ENCODE measurements at regions not wholly inside any gene's neighbourhood (a gene's known extent, or its start where the extent isn't known, plus 50 kb on each side); places are given as distances from the start of the nearest gene placed in this dataset.
"Not testable (repeated sequence)": the region's sequence is repeated elsewhere in the genome, so short reads cannot be mapped to it uniquely, and the experiment has no call there.

GRCh38 chr2:215260097-215260677, 51.7 kb upstream of the ATIC start:
- Histone ChIP-seq H3K4me3 (ENCODE audit: low read length) (no peak overlapping the region), H3K27ac (ENCODE audit: low read length) (no peak overlapping the region), H3K4me1 (ENCODE audit: control insufficient read depth, insufficient read depth, low read length) (no peaks in the 10 kb centered on the region), H3K36me3 (ENCODE audit: control insufficient read depth, insufficient read depth, low read length) (no peaks in the 10 kb centered on the region), H3K27me3 (ENCODE audit: control insufficient read depth, insufficient read depth, low read length) (no peaks in the 10 kb centered on the region), H3K9me3 (ENCODE audit: control insufficient read depth, low read depth, low read length) (no peaks in the 10 kb centered on the region)
- no peak for DNase-seq
- 62% methylated on average over 2 of the region's 4 CpGs for WGBS (ENCODE audit: insufficient coverage, low lambda C conversion rate)

- no peaks in the 10 kb centered on the region for H3K36me3 ChIP-seq (ENCODE audit: control insufficient read depth, insufficient read depth, low read length)
- WGBS (ENCODE audit: insufficient coverage, low lambda C conversion rate): no CpG with 5 or more reads among the region's 2 CpGs
- H3K27me3 ChIP-seq (ENCODE audit: control insufficient read depth, insufficient read depth, low read length): no peaks in the 10 kb centered on the region
- peak overlapping the region; percentile 26 for H3K27ac ChIP-seq (ENCODE audit: low read length)
- no peak overlapping the region for H3K4me3 ChIP-seq (ENCODE audit: low read length)
- DNase-seq: peak; percentile 33 to 79
- H3K9me3 ChIP-seq (ENCODE audit: control insufficient read depth, low read depth, low read length): peaks cover 7% of the 10 kb centered on the region
- no peaks in the 10 kb centered on the region for H3K4me1 ChIP-seq (ENCODE audit: control insufficient read depth, insufficient read depth, low read length)
Measured at GRCh38 chr2:215249501-215249900, 62.4 kb upstream of the ATIC start.

GRCh38 chr2:215245919-215246318, 65.9 kb upstream of the ATIC start:
- H3K27me3 ChIP-seq (ENCODE audit: control insufficient read depth, insufficient read depth, low read length); H3K4me1 ChIP-seq (ENCODE audit: control insufficient read depth, insufficient read depth, low read length); H3K4me3 ChIP-seq (ENCODE audit: low read length); DNase-seq; H3K27ac ChIP-seq (ENCODE audit: low read length); H3K36me3 ChIP-seq (ENCODE audit: control insufficient read depth, insufficient read depth, low read length); H3K9me3 ChIP-seq (ENCODE audit: control insufficient read depth, low read depth, low read length): not testable (repeated sequence)
- no CpG with 5 or more reads among the region's 20 CpGs for WGBS (ENCODE audit: insufficient coverage, low lambda C conversion rate)

GRCh38 chr2:215241791-215242305, 70.0 kb upstream of the ATIC start:
- Histone ChIP-seq H3K9me3 (ENCODE audit: control insufficient read depth, low read depth, low read length) (peaks cover 7% of the 10 kb centered on the region), H3K36me3 (ENCODE audit: control insufficient read depth, insufficient read depth, low read length) (no peaks in the 10 kb centered on the region), H3K4me1 (ENCODE audit: control insufficient read depth, insufficient read depth, low read length) (no peaks in the 10 kb centered on the region), H3K27ac (ENCODE audit: low read length) (no peak overlapping the region), H3K27me3 (ENCODE audit: control insufficient read depth, insufficient read depth, low read length) (no peaks in the 10 kb centered on the region), H3K4me3 (ENCODE audit: low read length) (no peak overlapping the region)
- WGBS (ENCODE audit: insufficient coverage, low lambda C conversion rate): 94% methylated on average over 4 of the region's 7 CpGs
- DNase-seq: no peak

- H3K9me3 ChIP-seq (ENCODE audit: control insufficient read depth, low read depth, low read length): no peaks in the 10 kb centered on the region
- no peaks in the 10 kb centered on the region for H3K36me3 ChIP-seq (ENCODE audit: control insufficient read depth, insufficient read depth, low read length)
- WGBS (ENCODE audit: insufficient coverage, low lambda C conversion rate): no CpG with 5 or more reads among the region's 3 CpGs
- no peaks in the 10 kb centered on the region for H3K27me3 ChIP-seq (ENCODE audit: control insufficient read depth, insufficient read depth, low read length)
- no peak overlapping the region for H3K4me3 ChIP-seq (ENCODE audit: low read length)
- DNase-seq: no peak
- H3K4me1 ChIP-seq (ENCODE audit: control insufficient read depth, insufficient read depth, low read length): no peaks in the 10 kb centered on the region
- no peak overlapping the region for H3K27ac ChIP-seq (ENCODE audit: low read length)
Measured at GRCh38 chr2:215238485-215239098, 73.3 kb upstream of the ATIC start.

- no peaks in the 10 kb centered on the region for H3K36me3 ChIP-seq (ENCODE audit: control insufficient read depth, insufficient read depth, low read length)
- DNase-seq: no peak
- H3K4me3 ChIP-seq (ENCODE audit: low read length): no peak overlapping the region
- H3K9me3 ChIP-seq (ENCODE audit: control insufficient read depth, low read depth, low read length): no peaks in the 10 kb centered on the region
- WGBS (ENCODE audit: insufficient coverage, low lambda C conversion rate): 97% methylated on average over 4 of the region's 10 CpGs
- no peaks in the 10 kb centered on the region for H3K4me1 ChIP-seq (ENCODE audit: control insufficient read depth, insufficient read depth, low read length)
- H3K27me3 ChIP-seq (ENCODE audit: control insufficient read depth, insufficient read depth, low read length): no peaks in the 10 kb centered on the region
- no peak overlapping the region for H3K27ac ChIP-seq (ENCODE audit: low read length)
Measured at GRCh38 chr2:215236131-215236530, 75.7 kb upstream of the ATIC start.

- WGBS (ENCODE audit: insufficient coverage, low lambda C conversion rate): no CpG with 5 or more reads among the region's 19 CpGs
- not testable (repeated sequence) for DNase-seq; H3K4me1 ChIP-seq (ENCODE audit: control insufficient read depth, insufficient read depth, low read length)
Measured at GRCh38 chr2:215220221-215220620, 81.8 kb upstream of the ABCA12 start.

GRCh38 chr2:215218587-215219577, 80.5 kb upstream of the ABCA12 start:
- Histone ChIP-seq H3K4me3 (ENCODE audit: low read length) (no peak overlapping the region), H3K4me1 (ENCODE audit: control insufficient read depth, insufficient read depth, low read length) (no peaks in the 10 kb centered on the region), H3K27ac (ENCODE audit: low read length) (no peak overlapping the region), H3K27me3 (ENCODE audit: control insufficient read depth, insufficient read depth, low read length) (no peaks in the 10 kb centered on the region), H3K9me3 (ENCODE audit: control insufficient read depth, low read depth, low read length) (peaks cover 8% of the 10 kb centered on the region), H3K36me3 (ENCODE audit: control insufficient read depth, insufficient read depth, low read length) (no peaks in the 10 kb centered on the region)
- 86% methylated on average over 1 of the region's 32 CpGs for WGBS (ENCODE audit: insufficient coverage, low lambda C conversion rate)
- DNase-seq: no peak

More at GRCh38 chr2:215220221-215220620, 81.8 kb upstream of the ABCA12 start:
- not testable (repeated sequence) for H3K27ac ChIP-seq (ENCODE audit: low read length); H3K4me3 ChIP-seq (ENCODE audit: low read length); H3K9me3 ChIP-seq (ENCODE audit: control insufficient read depth, low read depth, low read length); H3K27me3 ChIP-seq (ENCODE audit: control insufficient read depth, insufficient read depth, low read length); H3K36me3 ChIP-seq (ENCODE audit: control insufficient read depth, insufficient read depth, low read length)

GRCh38 chr2:215216806-215217205, 78.4 kb upstream of the ABCA12 start:
- H3K4me3 ChIP-seq (ENCODE audit: low read length): no peak overlapping the region
- H3K27ac ChIP-seq (ENCODE audit: low read length): no peak overlapping the region
- DNase-seq: no peak
- H3K4me1 ChIP-seq (ENCODE audit: control insufficient read depth, insufficient read depth, low read length): no peaks in the 10 kb centered on the region
- WGBS (ENCODE audit: insufficient coverage, low lambda C conversion rate): no CpG with 5 or more reads among the region's 2 CpGs
- no peaks in the 10 kb centered on the region for H3K27me3 ChIP-seq (ENCODE audit: control insufficient read depth, insufficient read depth, low read length)
- H3K36me3 ChIP-seq (ENCODE audit: control insufficient read depth, insufficient read depth, low read length): no peaks in the 10 kb centered on the region
- peaks cover 8% of the 10 kb centered on the region for H3K9me3 ChIP-seq (ENCODE audit: control insufficient read depth, low read depth, low read length)

GRCh38 chr2:215215637-215216036, 77.2 kb upstream of the ABCA12 start:
- H3K27ac ChIP-seq (ENCODE audit: low read length): no peak overlapping the region
- no peaks in the 10 kb centered on the region for H3K27me3 ChIP-seq (ENCODE audit: control insufficient read depth, insufficient read depth, low read length)
- DNase-seq: no peak
- peaks cover 8% of the 10 kb centered on the region for H3K9me3 ChIP-seq (ENCODE audit: control insufficient read depth, low read depth, low read length)
- no peaks in the 10 kb centered on the region for H3K36me3 ChIP-seq (ENCODE audit: control insufficient read depth, insufficient read depth, low read length)
- 83% methylated on average over 1 of the region's 2 CpGs for WGBS (ENCODE audit: insufficient coverage, low lambda C conversion rate)
- H3K4me1 ChIP-seq (ENCODE audit: control insufficient read depth, insufficient read depth, low read length): no peaks in the 10 kb centered on the region
- H3K4me3 ChIP-seq (ENCODE audit: low read length): no peak overlapping the region

Data from large intestine (tissue), 3 donors.